Breast epithelium (tissue), 4 donors: ENCODE measurements at regions not wholly inside any gene's neighbourhood (a gene's known extent, or its start where the extent isn't known, plus 50 kb on each side); places are given as distances from the start of the nearest gene placed in this dataset.

Experiments used
- DNase-seq, 2 donors: peaks; one replicate each; pipeline ENCODE4 v3.0.0-alpha.2; 2019; ENCODE audit warnings: low spot score in 2 of 2
- H3K27ac ChIP-seq, 2 donors: fragments of 200-600 bp; sonication (generic) in 1 of 2; one replicate each; pipeline ENCODE4 v1.5.1; 2016 to 2019; ENCODE audit warnings: mild to moderate bottlenecking in 1 of 2
- H3K27me3 ChIP-seq, 2 donors: fragments of 200-600 bp; sonication (generic) in 1 of 2; one replicate each; pipeline versions ENCODE4 v1.5.1 to v1.6.0; 2017 to 2019; ENCODE audit warnings: control low read depth in 1 of 2, mild to moderate bottlenecking in 1 of 2
- H3K36me3 ChIP-seq: fragments of 200-600 bp; one replicate; pipeline ENCODE4 v1.5.1; 2019
- H3K4me1 ChIP-seq, 2 donors: fragments of 200-600 bp; sonication (generic); one replicate each; pipeline ENCODE4 v1.5.1; 2016 to 2019; ENCODE audit warnings: control low read depth in 1 of 2
- H3K4me3 ChIP-seq, 3 donors: fragments of 200-600 bp; sonication (generic); 1 replicate in 2 of 3; 2 replicates in 1 of 3; pipeline ENCODE4 v1.5.1; 2016 to 2019; ENCODE audit warnings: mild to moderate bottlenecking in 3 of 3, moderate library complexity in 2 of 3
- H3K9me3 ChIP-seq, 2 donors: fragments of 200-600 bp; sonication (generic) in 1 of 2; one replicate each; pipeline ENCODE4 v1.5.1; 2016 to 2019; ENCODE audit warnings: control low read depth in 1 of 2
- CTCF ChIP-seq, 3 donors: fragments of 450-650 bp; IDR thresholded peaks; one replicate each; pipeline ENCODE4 v1.5.1; 2016 to 2017; ENCODE audit warnings: antibody characterized with exemption in 3 of 3, mild to moderate bottlenecking in 3 of 3, moderate library complexity in 3 of 3
- POLR2A ChIP-seq: fragments of 450-650 bp; IDR thresholded peaks from one replicate; pipeline ENCODE4 v1.6.1; 2016; ENCODE audit warnings: antibody characterized with exemption, mild to moderate bottlenecking, moderate library complexity
- POLR2AphosphoS5 ChIP-seq, 3 donors: sonication (generic); formaldehyde crosslinking; IDR thresholded peaks; one replicate each; pipeline ENCODE4 v1.6.1; 2017; ENCODE audit warnings: antibody characterized with exemption in 3 of 3
- intact Hi-C: fragments of 100-400 bp; cut with DNase I; formaldehyde crosslinking; loops from one replicate; pipeline ENCODE4 v1.15.1; 2023; ENCODE audit warnings: low total_unique reads

- no peak for DNase-seq
- intact Hi-C loops, result no loop called here
- H3K27me3 ChIP-seq, result no peaks in the 10 kb centered on the region
- H3K9me3 ChIP-seq, result peaks cover 0 to 4% of the 10 kb centered on the region in 2 donors
- no peaks in the 10 kb centered on the region for H3K36me3 ChIP-seq
- no peak overlapping the region for H3K4me3 ChIP-seq
- H3K27ac ChIP-seq, result no peak overlapping the region
- no peak for TF ChIP-seq CTCF (IDR thresholded peaks at IDR 0.05)
- TF ChIP-seq POLR2AphosphoS5 (IDR thresholded peaks at IDR 0.05), result no peak
- no peak for TF ChIP-seq POLR2A
- no peaks in the 10 kb centered on the region for H3K4me1 ChIP-seq
Measured at GRCh38 chr1:109832945-109833344, 69.2 kb upstream of the EPS8L3 start.

GRCh38 chr1:109828756-109829505 lies 65.2 kb upstream of the EPS8L3 start:
- TF ChIP-seq POLR2AphosphoS5 (IDR thresholded peaks at IDR 0.05), result no peak
- TF ChIP-seq POLR2A, result no peak
- TF ChIP-seq CTCF (IDR thresholded peaks at IDR 0.05), result no peak
- intact Hi-C loops, result no loop called here
- H3K4me1 ChIP-seq, result no peaks in the 10 kb centered on the region
- DNase-seq, result no peak
- H3K27ac ChIP-seq, result no peak overlapping the region
- H3K27me3 ChIP-seq, result no peaks in the 10 kb centered on the region
- H3K4me3 ChIP-seq, result no peak overlapping the region
- H3K9me3 ChIP-seq, result peaks cover 0 to 4% of the 10 kb centered on the region in 2 donors
- no peaks in the 10 kb centered on the region for H3K36me3 ChIP-seq

- no peak for DNase-seq
- H3K27ac ChIP-seq, result peak overlapping the region in 1 of 2 donors; percentile 45
- H3K9me3 ChIP-seq, result peaks cover 0 to 4% of the 10 kb centered on the region in 2 donors
- no peaks in the 10 kb centered on the region for H3K27me3 ChIP-seq
- H3K4me1 ChIP-seq, result no peaks in the 10 kb centered on the region
- TF ChIP-seq POLR2A, result no peak
- TF ChIP-seq POLR2AphosphoS5 (IDR thresholded peaks at IDR 0.05), result no peak
- TF ChIP-seq CTCF (IDR thresholded peaks at IDR 0.05), result no peak
- intact Hi-C loops, result no loop called here
- H3K4me3 ChIP-seq, result no peak overlapping the region
- H3K36me3 ChIP-seq, result no peaks in the 10 kb centered on the region
Measured at GRCh38 chr1:109827986-109828385, 64.3 kb upstream of the EPS8L3 start.

GRCh38 chr1:109827466-109827865 lies 63.7 kb upstream of the EPS8L3 start:
- Histone ChIP-seq H3K4me1 (no peaks in the 10 kb centered on the region), H3K36me3 (no peaks in the 10 kb centered on the region), H3K9me3 (peaks cover 0 to 3% of the 10 kb centered on the region in 2 donors), H3K4me3 (no peak overlapping the region), H3K27me3 (no peaks in the 10 kb centered on the region), H3K27ac (peak overlapping the region in 1 of 2 donors; percentile 52)
- intact Hi-C loops, result no loop called here
- no peak for DNase-seq
- TF ChIP-seq POLR2A, result no peak
- no peak for TF ChIP-seq POLR2AphosphoS5 (IDR thresholded peaks at IDR 0.05)
- no peak for TF ChIP-seq CTCF (IDR thresholded peaks at IDR 0.05)

- no peaks in the 10 kb centered on the region for H3K36me3 ChIP-seq
- peaks cover 0 to 2% of the 10 kb centered on the region in 2 donors for H3K4me1 ChIP-seq
- TF ChIP-seq CTCF (IDR thresholded peaks at IDR 0.05) (no peak), POLR2A (no peak), POLR2AphosphoS5 (IDR thresholded peaks at IDR 0.05) (no peak)
- no peak for DNase-seq
- intact Hi-C loops, result no loop called here
- no peaks in the 10 kb centered on the region for H3K9me3 ChIP-seq
- H3K27ac ChIP-seq, result peak overlapping the region in 1 of 2 donors; percentile 52
- no peak overlapping the region for H3K4me3 ChIP-seq
- no peaks in the 10 kb centered on the region for H3K27me3 ChIP-seq
Measured at GRCh38 chr1:109826930-109827349, 63.2 kb upstream of the EPS8L3 start.
